ENCODE measurements at regions not wholly inside any gene's neighbourhood (a gene's known extent, or its start where the extent isn't known, plus 50 kb on each side); places are given as distances from the start of the nearest gene placed in this dataset.

DNA sequence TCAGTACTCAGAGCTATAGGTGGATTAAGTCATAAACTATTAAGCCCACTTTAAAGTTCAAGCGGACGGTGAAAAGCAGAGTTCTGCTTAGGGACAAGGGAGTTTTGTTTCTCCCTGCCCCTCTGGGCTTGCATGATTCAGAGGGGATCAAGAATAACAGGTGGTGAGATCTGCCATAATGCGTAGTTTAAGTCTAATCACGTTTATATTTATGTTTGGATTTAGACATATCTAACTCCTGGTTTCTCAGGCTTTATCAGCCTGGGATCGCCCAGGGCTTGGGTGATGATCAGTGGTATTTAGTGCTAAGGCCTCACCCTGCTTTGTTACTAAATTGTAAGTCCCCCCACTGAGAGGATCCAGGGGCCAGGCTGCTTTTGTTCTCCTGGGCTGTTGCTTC lies 335.4 kb upstream of the NRP1 start:
- DNase-seq (ENCODE audit: low read depth): no peak
- H3K4me3 ChIP-seq (ENCODE audit: low read depth, low read length): no peak overlapping the region
- TF ChIP-seq, protein P1, sequence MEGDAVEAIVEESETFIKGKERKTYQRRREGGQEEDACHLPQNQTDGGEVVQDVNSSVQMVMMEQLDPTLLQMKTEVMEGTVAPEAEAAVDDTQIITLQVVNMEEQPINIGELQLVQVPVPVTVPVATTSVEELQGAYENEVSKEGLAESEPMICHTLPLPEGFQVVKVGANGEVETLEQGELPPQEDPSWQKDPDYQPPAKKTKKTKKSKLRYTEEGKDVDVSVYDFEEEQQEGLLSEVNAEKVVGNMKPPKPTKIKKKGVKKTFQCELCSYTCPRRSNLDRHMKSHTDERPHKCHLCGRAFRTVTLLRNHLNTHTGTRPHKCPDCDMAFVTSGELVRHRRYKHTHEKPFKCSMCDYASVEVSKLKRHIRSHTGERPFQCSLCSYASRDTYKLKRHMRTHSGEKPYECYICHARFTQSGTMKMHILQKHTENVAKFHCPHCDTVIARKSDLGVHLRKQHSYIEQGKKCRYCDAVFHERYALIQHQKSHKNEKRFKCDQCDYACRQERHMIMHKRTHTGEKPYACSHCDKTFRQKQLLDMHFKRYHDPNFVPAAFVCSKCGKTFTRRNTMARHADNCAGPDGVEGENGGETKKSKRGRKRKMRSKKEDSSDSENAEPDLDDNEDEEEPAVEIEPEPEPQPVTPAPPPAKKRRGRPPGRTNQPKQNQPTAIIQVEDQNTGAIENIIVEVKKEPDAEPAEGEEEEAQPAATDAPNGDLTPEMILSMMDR (IDR thresholded peaks at IDR 0.05; ENCODE audit: low read depth, low read length, missing control alignments): no peak

DNA sequence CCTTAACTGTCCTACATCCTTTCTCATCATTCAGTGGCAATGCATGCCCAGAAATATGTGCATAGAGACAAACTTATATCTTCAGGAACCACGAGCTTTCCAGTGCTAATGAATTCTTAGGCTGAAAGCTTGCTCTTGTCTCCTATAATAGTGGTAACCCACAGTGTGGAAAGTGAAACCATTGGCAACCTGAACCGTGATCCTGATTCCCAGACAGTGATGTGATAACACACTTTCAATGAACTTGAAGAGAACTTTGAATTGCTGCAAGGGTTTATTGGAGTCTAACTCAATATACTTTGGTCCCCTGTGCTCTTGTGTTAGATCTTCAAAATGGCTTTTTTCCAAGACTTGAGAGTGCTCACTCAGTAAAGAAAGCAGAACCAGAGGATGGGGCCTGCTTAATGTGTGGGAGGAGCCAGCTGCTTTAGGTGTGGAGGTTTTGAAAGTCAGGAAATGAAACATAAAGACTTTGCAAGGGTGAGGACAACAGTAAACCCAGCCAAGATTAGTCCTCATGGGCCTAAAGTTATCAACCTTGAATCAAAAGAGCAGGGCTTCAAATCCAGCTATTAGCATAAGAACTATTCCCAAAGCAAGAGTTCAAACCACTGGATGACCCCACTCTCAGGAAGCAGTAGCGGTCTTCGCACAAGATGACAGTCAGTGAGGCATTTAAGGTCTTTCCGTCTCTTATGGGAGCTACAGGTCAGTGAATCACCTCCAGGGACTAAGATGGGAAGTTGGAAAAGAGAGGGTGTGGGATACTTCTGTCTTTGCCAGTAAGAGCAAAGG lies 332.4 kb upstream of the NRP1 start:
- TF ChIP-seq, protein P1 (IDR thresholded peaks at IDR 0.05; ENCODE audit: low read depth, low read length, missing control alignments): no peak
- H3K4me3 ChIP-seq (ENCODE audit: low read depth, low read length): no peak overlapping the region
- DNase-seq (ENCODE audit: low read depth): no peak

DNA sequence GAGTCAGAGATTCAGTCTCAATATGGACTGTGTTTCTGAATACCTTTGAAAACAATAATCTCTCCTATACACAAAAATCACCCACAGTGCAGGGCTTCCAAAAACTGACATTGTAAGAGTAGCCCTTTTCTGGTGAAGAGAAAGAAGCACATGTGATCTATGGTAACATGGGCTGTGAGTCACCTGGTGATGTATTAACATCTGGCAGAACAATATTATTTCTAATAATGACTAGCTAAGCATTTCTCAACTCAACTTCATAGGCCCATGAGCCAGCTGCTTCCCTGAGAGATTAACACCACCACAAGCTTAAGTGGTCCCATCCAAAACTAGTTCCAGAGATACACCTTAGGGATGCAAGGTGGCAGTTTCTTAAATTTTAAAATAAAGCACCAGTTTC lies 331.0 kb upstream of the NRP1 start:
- TF ChIP-seq, protein P1 (IDR thresholded peaks at IDR 0.05; ENCODE audit: low read depth, low read length, missing control alignments): no peak
- no peak overlapping the region for H3K4me3 ChIP-seq (ENCODE audit: low read depth, low read length)
- DNase-seq (ENCODE audit: low read depth): no peak

DNA sequence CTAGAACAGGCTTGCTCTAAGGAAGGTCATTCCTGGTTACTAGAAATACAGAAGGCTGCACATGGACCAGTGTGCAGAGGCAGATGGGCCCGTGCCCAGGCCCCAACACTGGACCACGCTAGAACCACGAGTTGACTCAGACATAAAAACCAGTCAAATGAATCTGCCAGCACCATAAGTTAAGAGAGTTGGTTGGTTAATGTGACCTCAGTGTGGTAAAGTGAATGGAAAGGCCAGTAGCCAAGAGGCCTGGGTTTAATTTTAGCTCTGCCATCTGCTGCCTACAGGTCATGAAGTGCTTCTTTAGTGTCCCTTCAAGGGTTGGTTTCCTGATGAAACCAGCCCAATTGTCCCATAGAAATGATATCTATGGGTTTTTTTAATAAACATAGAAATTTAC lies 329.6 kb upstream of the NRP1 start:
- H3K4me3 ChIP-seq (ENCODE audit: low read depth, low read length): no peak overlapping the region
- DNase-seq (ENCODE audit: low read depth): no peak
- TF ChIP-seq, protein P1 (IDR thresholded peaks at IDR 0.05; ENCODE audit: low read depth, low read length, missing control alignments): no peak

DNA sequence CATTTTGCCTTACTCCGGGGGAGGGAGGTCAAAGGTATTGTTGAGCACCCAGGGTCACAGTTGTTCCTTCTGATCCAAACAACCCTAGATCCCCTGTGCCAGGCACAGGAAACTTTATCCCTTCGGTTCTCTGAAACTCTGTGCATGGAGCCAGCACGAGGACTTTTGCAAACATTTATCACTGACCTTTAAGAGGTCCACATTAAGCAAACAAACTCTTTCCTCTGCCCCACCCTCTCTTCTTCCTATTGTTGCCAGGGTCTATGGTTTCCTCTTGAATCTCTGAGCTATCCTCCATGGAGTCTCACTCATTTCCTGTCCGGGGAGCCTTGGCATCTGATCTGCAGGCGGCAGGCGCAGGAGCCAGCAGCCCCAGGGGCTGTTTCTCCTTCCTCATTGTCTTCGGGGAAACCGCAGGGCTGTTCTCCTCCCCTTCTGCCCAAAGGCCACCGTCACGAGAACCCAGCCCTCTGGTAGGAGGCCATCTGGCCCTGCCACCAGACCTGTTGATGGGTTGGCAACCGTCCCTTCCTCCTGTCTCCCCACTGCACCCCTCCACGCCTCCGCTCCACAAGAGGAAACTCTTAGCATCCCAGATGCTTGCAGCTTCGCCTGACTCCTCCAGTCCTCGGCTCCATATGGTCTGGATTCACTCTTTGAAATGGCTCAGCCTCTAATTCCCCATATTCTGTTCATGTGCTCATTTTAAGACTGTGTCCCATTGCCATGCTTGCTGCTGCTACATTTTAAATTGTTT lies 327.3 kb upstream of the NRP1 start:
- H3K4me3 ChIP-seq (ENCODE audit: low read depth, low read length): no peak overlapping the region
- no peak for DNase-seq (ENCODE audit: low read depth)
- TF ChIP-seq, protein P1 (IDR thresholded peaks at IDR 0.05; ENCODE audit: low read depth, low read length, missing control alignments): no peak

DNA sequence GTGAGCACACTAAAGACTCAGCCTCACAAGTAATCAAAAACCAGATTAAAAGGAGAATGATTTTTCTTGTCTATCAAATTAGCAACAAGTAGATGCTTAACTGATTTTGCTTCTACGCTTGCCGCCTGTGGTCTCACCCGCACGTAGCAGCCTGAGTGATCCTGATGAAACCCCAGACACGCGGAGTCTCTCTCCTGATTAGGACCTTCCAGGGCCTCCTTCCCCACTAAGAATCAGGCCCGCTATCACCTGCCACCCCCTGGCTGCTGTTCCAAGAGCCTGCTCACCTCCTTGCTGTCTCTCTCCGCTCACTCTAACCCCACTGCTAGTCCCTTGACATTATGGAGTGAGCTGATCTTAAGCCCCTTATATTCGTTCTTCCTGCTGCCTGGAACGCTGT lies 325.9 kb upstream of the NRP1 start:
- H3K4me3 ChIP-seq (ENCODE audit: low read depth, low read length): no peak overlapping the region

More for the DNA sequence above, 325.9 kb upstream of the NRP1 start:
- TF ChIP-seq, protein P1 (IDR thresholded peaks at IDR 0.05; ENCODE audit: low read depth, low read length, missing control alignments): no peak
- DNase-seq (ENCODE audit: low read depth): no peak
